ENCODE measurements at regions not wholly inside any gene's neighbourhood (a gene's known extent, or its start where the extent isn't known, plus 50 kb on each side); places are given as distances from the start of the nearest gene placed in this dataset.

DNA sequence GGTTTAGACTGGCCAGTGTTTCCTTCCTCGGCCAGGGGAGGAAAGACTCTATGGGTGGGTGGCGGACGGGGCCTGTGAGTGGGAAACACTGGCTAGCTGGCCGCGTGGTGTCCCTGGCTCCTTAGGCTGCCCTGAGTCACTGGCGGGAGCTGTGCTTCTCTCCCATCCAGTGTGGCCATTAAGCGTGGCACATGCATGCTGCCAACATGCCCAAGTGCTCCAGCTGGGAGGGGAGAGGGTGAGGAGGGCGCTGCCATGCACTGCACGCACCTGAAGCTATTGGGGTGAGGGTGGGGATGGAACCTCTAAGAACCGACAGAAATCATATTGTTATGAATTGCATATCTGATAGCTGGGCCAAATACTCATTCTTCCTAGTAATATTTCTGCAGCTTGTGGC lies 270.8 kb downstream of the CALCRL start:
- no peak for TF ChIP-seq YBX1 (IDR thresholded peaks at IDR 0.05)
- TF ChIP-seq CTCF (IDR thresholded peaks at IDR 0.05 in 2 of 3, conservative IDR thresholded peaks at IDR 0.05 in 1 of 3; ENCODE audit: insufficient read depth in 2 of 3, low read depth in 1 of 3, low read length in 3 of 3) = no peak
- TF ChIP-seq YY1 (IDR thresholded peaks at IDR 0.05; ENCODE audit: borderline replicate concordance in 1 of 3, control insufficient read depth in 1 of 3, extremely low read depth in 1 of 3, insufficient read depth in 3 of 3, insufficient read length in 1 of 3, insufficient replicate concordance in 2 of 3, low read depth in 1 of 3, low read length in 2 of 3) = no peak
- no peak for TF ChIP-seq RAD21 (CRISPR knock-in tag; conservative IDR thresholded peaks at IDR 0.05 in 1 of 2, IDR thresholded peaks at IDR 0.05 in 1 of 2)
- TF ChIP-seq TCF7L2 (IDR thresholded peaks at IDR 0.05; ENCODE audit: low read depth, low read length) = no peak
- no peak for TF ChIP-seq ZSCAN32 (CRISPR knock-in tag; IDR thresholded peaks at IDR 0.05)
- TF ChIP-seq MEF2A (IDR thresholded peaks at IDR 0.05; ENCODE audit: control insufficient read depth, low read depth, low read length) = no peak
- no peak for TF ChIP-seq POLR2A (conservative IDR thresholded peaks at IDR 0.05)
- no peak for TF ChIP-seq ADNP (tag; IDR thresholded peaks at IDR 0.05)
- no peak for TF ChIP-seq ZEB2 (IDR thresholded peaks at IDR 0.05)
- TF ChIP-seq NR2C2 (CRISPR knock-in tag; IDR thresholded peaks at IDR 0.05) = no peak
- no peak for TF ChIP-seq NR2C2 (tag; IDR thresholded peaks at IDR 0.05)
- TF ChIP-seq ZNF217 (CRISPR knock-in tag; IDR thresholded peaks at IDR 0.05) = no peak
- TF ChIP-seq, protein P1, sequence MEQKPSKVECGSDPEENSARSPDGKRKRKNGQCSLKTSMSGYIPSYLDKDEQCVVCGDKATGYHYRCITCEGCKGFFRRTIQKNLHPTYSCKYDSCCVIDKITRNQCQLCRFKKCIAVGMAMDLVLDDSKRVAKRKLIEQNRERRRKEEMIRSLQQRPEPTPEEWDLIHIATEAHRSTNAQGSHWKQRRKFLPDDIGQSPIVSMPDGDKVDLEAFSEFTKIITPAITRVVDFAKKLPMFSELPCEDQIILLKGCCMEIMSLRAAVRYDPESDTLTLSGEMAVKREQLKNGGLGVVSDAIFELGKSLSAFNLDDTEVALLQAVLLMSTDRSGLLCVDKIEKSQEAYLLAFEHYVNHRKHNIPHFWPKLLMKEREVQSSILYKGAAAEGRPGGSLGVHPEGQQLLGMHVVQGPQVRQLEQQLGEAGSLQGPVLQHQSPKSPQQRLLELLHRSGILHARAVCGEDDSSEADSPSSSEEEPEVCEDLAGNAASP (IDR thresholded peaks at IDR 0.05) = no peak

Measured in K562 (cell line).